NCI-H2029 (cell line): ENCODE measurements at regions not wholly inside any gene's neighbourhood (a gene's known extent, or its start where the extent isn't known, plus 50 kb on each side); places are given as distances from the start of the nearest gene placed in this dataset.

Experiments
- DNase-seq: peaks from one replicate; lab custom pipeline; 2025; lab: John Stamatoyannopoulos, UW

GRCh38 chr2:226680719-226681118, 118.9 kb downstream of the IRS1 start:
- DNase-seq, result no peak

- no peak for DNase-seq
Measured at GRCh38 chr2:226679389-226680065, 120.1 kb downstream of the IRS1 start.

GRCh38 chr2:226678422-226678821, 121.2 kb downstream of the IRS1 start:
- DNase-seq, result no peak

- no peak for DNase-seq
Measured at GRCh38 chr2:226677080-226677479, 122.5 kb downstream of the IRS1 start.

- no peak for DNase-seq
Measured at GRCh38 chr2:226676618-226677017, 123.0 kb downstream of the IRS1 start.

- no peak for DNase-seq
Measured at GRCh38 chr2:226674123-226674522, 125.5 kb downstream of the IRS1 start.

- DNase-seq, result no peak
Measured at GRCh38 chr2:226673314-226673723, 126.3 kb downstream of the IRS1 start.

- no peak for DNase-seq
Measured at GRCh38 chr2:226671141-226671676, 128.4 kb downstream of the IRS1 start.

GRCh38 chr2:226669905-226670304, 129.7 kb downstream of the IRS1 start:
- DNase-seq, result no peak

- no peak for DNase-seq
Measured at GRCh38 chr2:226669249-226669648, 130.4 kb downstream of the IRS1 start.

GRCh38 chr2:226667736-226668135, 131.9 kb downstream of the IRS1 start:
- no peak for DNase-seq

GRCh38 chr2:226665306-226665831, 134.3 kb downstream of the IRS1 start:
- DNase-seq, result no peak

- DNase-seq, result no peak
Measured at GRCh38 chr2:226664661-226665060, 135.0 kb downstream of the IRS1 start.

GRCh38 chr2:226664140-226664539, 135.5 kb downstream of the IRS1 start:
- DNase-seq, result peak; percentile 3

GRCh38 chr2:226661789-226662545, 137.7 kb downstream of the IRS1 start:
- no peak for DNase-seq

- DNase-seq, result no peak
Measured at GRCh38 chr2:226660526-226660925, 139.1 kb downstream of the IRS1 start.

- no peak for DNase-seq
Measured at GRCh38 chr2:226660124-226660523, 139.5 kb downstream of the IRS1 start.

GRCh38 chr2:226659410-226659809, 140.2 kb downstream of the IRS1 start:
- DNase-seq, result no peak

GRCh38 chr2:226658555-226658954, 141.1 kb downstream of the IRS1 start:
- DNase-seq, result no peak

- no peak for DNase-seq
Measured at GRCh38 chr2:226657340-226658053, 142.1 kb downstream of the IRS1 start.

- no peak for DNase-seq
Measured at GRCh38 chr2:226656367-226656766, 143.3 kb downstream of the IRS1 start.

GRCh38 chr2:226655871-226656270, 143.7 kb downstream of the IRS1 start:
- DNase-seq, result no peak
